Neural crest cell (in vitro differentiated cells): ENCODE measurements at regions not wholly inside any gene's neighbourhood (a gene's known extent, or its start where the extent isn't known, plus 50 kb on each side); places are given as distances from the start of the nearest gene placed in this dataset.
A peak's percentile ranks its signal among the peaks of the same experiment; 100 is the strongest.

Experiments used
- DNase-seq: peaks from one replicate; pipeline ENCODE4 v3.0.0; 2021; ENCODE audit warnings: low read depth, mixed read lengths, low spot score
- H3K27ac Mint-ChIP-seq: one replicate; pipeline ENCODE4 v1.8.0; 2021; ENCODE audit warnings: mild to moderate bottlenecking, mixed read lengths; ENCODE audit not compliant: unreplicated experiment
- H3K27me3 Mint-ChIP-seq: 2 replicates; pipeline ENCODE4 v1.8.0; 2021; ENCODE audit warnings: low read depth, mild to moderate bottlenecking, mixed read lengths
- H3K36me3 Mint-ChIP-seq: 2 replicates; pipeline ENCODE4 v1.8.0; 2021; ENCODE audit warnings: low read depth, mild to moderate bottlenecking, mixed read lengths
- H3K4me1 Mint-ChIP-seq: 2 replicates; pipeline ENCODE4 v1.8.0; 2021; ENCODE audit warnings: mixed read lengths
- H3K4me3 Mint-ChIP-seq: one replicate; pipeline ENCODE4 v1.8.0; 2021; ENCODE audit warnings: mild to moderate bottlenecking, mixed read lengths
- H3K9me3 Mint-ChIP-seq: 2 replicates; pipeline ENCODE4 v1.8.0; 2021; ENCODE audit warnings: mixed read lengths
- TF ChIP-seq, protein P1 (sequence below): fragments of 200-600 bp; sonication (generic); conservative IDR thresholded peaks from 2 replicates; pipeline ENCODE4 v1.5.0; 2021; ENCODE audit warnings: antibody characterized with exemption, mild to moderate bottlenecking

GRCh38 chr6:144335311-144335861 is 50.3 kb downstream of the UTRN start:
- Mint-ChIP-seq H3K4me1 (peaks cover 11% of the 10 kb centered on the region), H3K27me3 (no peaks in the 10 kb centered on the region), H3K4me3 (no peak overlapping the region), H3K9me3 (no peaks in the 10 kb centered on the region), H3K36me3 (peaks cover 3% of the 10 kb centered on the region), H3K27ac (peak overlapping the region; percentile 35)
- TF ChIP-seq, protein P1, sequence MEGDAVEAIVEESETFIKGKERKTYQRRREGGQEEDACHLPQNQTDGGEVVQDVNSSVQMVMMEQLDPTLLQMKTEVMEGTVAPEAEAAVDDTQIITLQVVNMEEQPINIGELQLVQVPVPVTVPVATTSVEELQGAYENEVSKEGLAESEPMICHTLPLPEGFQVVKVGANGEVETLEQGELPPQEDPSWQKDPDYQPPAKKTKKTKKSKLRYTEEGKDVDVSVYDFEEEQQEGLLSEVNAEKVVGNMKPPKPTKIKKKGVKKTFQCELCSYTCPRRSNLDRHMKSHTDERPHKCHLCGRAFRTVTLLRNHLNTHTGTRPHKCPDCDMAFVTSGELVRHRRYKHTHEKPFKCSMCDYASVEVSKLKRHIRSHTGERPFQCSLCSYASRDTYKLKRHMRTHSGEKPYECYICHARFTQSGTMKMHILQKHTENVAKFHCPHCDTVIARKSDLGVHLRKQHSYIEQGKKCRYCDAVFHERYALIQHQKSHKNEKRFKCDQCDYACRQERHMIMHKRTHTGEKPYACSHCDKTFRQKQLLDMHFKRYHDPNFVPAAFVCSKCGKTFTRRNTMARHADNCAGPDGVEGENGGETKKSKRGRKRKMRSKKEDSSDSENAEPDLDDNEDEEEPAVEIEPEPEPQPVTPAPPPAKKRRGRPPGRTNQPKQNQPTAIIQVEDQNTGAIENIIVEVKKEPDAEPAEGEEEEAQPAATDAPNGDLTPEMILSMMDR: no peak
- no peak for DNase-seq

GRCh38 chr6:144335914-144336313 is 50.8 kb downstream of the UTRN start:
- Mint-ChIP-seq H3K9me3 (no peaks in the 10 kb centered on the region), H3K36me3 (peaks cover 3% of the 10 kb centered on the region), H3K4me3 (no peak overlapping the region), H3K27ac (peak overlapping the region; percentile 8), H3K4me1 (peaks cover 16% of the 10 kb centered on the region), H3K27me3 (no peaks in the 10 kb centered on the region)
- no peak for DNase-seq
- TF ChIP-seq, protein P1: no peak

DNA sequence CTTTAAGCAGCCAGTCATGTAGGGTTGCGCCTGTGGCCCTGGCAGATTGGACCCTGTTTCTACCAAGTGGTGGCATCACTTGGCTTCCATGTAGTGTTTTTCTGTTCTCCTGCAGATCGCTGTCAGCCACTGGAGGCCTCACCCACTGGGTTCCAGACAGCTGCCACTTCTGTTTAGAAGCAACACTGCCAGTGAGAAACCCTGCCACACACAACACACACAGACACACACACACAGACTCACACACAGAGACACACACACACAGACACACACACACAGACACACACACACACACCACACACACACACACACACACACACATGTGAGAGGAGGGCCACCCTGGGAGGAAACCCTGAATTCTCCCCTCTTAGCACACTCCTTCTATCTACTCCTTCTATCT is 51.8 kb downstream of the UTRN start:
- H3K4me3 Mint-ChIP-seq: no peak overlapping the region
- TF ChIP-seq, protein P1: no peak
- no peak overlapping the region for H3K27ac Mint-ChIP-seq
- peaks cover 23% of the 10 kb centered on the region for H3K4me1 Mint-ChIP-seq
- no peak for DNase-seq
- H3K27me3 Mint-ChIP-seq: no peaks in the 10 kb centered on the region
- H3K9me3 Mint-ChIP-seq: no peaks in the 10 kb centered on the region
- peaks cover 3% of the 10 kb centered on the region for H3K36me3 Mint-ChIP-seq

- H3K27ac Mint-ChIP-seq: no peak overlapping the region
- H3K27me3 Mint-ChIP-seq: no peaks in the 10 kb centered on the region
- no peak for DNase-seq
- H3K9me3 Mint-ChIP-seq: no peaks in the 10 kb centered on the region
- H3K4me1 Mint-ChIP-seq: peaks cover 23% of the 10 kb centered on the region
- H3K36me3 Mint-ChIP-seq: peaks cover 3% of the 10 kb centered on the region
- TF ChIP-seq, protein P1: no peak
- no peak overlapping the region for H3K4me3 Mint-ChIP-seq
Measured at GRCh38 chr6:144338474-144338873, 53.3 kb downstream of the UTRN start.

DNA sequence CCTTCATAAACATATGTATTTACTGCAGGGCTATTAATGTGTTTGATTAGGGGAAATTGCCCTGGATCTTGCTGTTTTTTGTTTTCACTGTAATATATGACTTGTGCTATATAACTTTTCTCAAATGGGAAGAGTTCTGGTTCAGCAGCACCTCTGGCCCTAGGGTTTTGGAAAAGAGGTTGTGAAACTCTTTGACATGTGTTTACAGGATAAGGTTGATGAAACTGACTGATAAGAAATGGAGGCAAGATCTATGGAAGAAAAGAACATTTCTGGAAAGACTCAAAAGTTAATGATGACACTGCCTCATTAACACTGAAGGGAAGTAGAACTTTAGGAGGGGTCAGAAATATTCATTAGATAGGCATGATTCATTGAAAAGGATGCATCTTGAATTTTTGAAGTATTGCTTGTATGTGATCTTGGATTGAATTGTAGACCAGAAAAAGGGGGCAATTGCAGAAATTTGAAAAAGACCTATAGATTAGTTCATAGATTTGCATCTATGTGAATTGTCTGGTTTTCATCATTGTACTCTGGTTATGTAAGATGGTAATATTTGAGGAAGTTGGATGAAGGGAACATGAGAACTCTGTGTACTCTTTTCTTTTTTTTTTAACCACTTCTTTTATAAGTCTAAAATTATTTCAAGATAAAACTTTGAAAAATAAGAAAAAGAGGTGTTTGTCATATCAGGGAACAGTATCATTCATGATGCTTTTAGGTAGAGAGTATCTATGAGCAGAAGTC is 54.0 kb downstream of the UTRN start:
- Mint-ChIP-seq H3K36me3 (peaks cover 3% of the 10 kb centered on the region), H3K27me3 (no peaks in the 10 kb centered on the region), H3K4me3 (no peak overlapping the region), H3K9me3 (no peaks in the 10 kb centered on the region), H3K4me1 (peaks cover 29% of the 10 kb centered on the region), H3K27ac (no peak overlapping the region)
- TF ChIP-seq, protein P1: no peak
- no peak for DNase-seq
